ENCODE measurements at regions not wholly inside any gene's neighbourhood (a gene's known extent, or its start where the extent isn't known, plus 50 kb on each side); places are given as distances from the start of the nearest gene placed in this dataset.

DNA sequence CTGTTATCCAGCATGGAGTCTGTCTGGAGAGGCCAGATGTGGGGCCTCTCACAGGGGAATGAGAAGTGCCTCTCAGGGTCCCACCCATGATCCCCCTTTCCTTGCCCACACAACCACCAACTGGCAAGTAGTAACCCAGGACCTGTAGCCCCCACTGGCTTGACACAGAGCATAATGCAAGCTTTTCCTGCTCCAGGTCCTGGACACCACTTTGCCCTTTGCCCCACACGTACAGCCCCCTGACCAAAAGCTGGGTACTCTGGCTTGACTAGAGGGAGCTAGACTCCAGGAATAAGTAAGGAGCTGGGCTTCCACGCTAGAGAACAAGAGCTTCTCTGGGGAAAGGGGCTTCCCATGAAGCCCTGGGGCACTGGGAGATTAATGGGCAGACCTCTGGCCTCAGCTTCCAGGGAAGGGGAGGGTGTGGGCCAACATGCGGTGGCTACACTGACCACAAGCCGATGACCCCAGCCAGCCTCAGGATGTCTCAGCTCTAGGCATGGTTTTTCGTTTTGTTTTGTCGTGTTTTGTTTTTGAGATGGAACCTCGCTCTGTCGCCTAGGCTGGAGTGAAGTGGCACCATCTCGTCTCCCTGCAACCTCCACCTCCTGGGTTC, 109.5 kb downstream of the C9orf50 start:
- Histone ChIP-seq H3K27ac (ENCODE audit: low read length) (no peak overlapping the region), H3K36me3 (ENCODE audit: control insufficient read depth, insufficient read depth, low read length) (no peaks in the 10 kb centered on the region), H3K27me3 (ENCODE audit: control insufficient read depth, insufficient read depth, low read length) (no peaks in the 10 kb centered on the region), H3K9me3 (ENCODE audit: control insufficient read depth, insufficient read depth, low read length) (peaks cover 22% of the 10 kb centered on the region), H3K4me1 (ENCODE audit: control insufficient read depth, insufficient read depth, low read length) (no peaks in the 10 kb centered on the region), H3K4me3 (ENCODE audit: low read length) (no peak overlapping the region)
- Mint-ChIP-seq H3K36me3 (no peaks in the 10 kb centered on the region), H3K27me3 (ENCODE audit: low read depth in 2 of 2) (peaks cover 0 to 5% of the 10 kb centered on the region in 2 donors), H3K4me1 (no peaks in the 10 kb centered on the region), H3K9me3 (peaks cover 3 to 7% of the 10 kb centered on the region in 2 donors), H3K27ac (no peak overlapping the region), H3K4me3 (no peak overlapping the region)
- intact Hi-C loops (cut with micrococcal nuclease) = no loop called here
- TF ChIP-seq, protein P1, sequence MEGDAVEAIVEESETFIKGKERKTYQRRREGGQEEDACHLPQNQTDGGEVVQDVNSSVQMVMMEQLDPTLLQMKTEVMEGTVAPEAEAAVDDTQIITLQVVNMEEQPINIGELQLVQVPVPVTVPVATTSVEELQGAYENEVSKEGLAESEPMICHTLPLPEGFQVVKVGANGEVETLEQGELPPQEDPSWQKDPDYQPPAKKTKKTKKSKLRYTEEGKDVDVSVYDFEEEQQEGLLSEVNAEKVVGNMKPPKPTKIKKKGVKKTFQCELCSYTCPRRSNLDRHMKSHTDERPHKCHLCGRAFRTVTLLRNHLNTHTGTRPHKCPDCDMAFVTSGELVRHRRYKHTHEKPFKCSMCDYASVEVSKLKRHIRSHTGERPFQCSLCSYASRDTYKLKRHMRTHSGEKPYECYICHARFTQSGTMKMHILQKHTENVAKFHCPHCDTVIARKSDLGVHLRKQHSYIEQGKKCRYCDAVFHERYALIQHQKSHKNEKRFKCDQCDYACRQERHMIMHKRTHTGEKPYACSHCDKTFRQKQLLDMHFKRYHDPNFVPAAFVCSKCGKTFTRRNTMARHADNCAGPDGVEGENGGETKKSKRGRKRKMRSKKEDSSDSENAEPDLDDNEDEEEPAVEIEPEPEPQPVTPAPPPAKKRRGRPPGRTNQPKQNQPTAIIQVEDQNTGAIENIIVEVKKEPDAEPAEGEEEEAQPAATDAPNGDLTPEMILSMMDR (IDR thresholded peaks at IDR 0.05) = no peak
- 90% methylated on average over 9 of the region's 9 CpGs for WGBS (ENCODE audit: insufficient coverage)
- DNase-seq (no peak), ATAC-seq (no peak)

DNA sequence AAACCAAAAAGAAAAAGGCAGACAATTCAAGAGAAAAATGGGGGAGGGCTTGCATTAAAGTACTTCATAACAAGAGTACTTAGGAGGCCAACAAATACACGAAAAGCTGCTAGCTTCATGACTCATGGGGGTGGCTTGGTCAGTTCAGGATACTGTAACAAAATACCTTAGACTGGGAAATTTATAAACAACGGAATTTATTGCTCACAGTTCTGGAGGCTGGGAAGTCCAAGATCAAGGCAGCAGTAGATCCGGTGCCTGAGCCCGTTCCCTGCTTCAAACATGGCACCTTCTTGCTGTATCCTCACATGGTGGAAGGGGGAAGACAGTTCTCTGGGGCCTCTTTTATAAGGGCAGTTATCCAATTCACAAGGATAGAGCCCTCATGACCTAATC, 111.4 kb downstream of the C9orf50 start:
- Histone ChIP-seq H3K27ac (ENCODE audit: low read length) (no peak overlapping the region), H3K4me3 (ENCODE audit: low read length) (no peak overlapping the region), H3K4me1 (ENCODE audit: control insufficient read depth, insufficient read depth, low read length) (no peaks in the 10 kb centered on the region), H3K9me3 (ENCODE audit: control insufficient read depth, insufficient read depth, low read length) (peaks cover 17% of the 10 kb centered on the region), H3K27me3 (ENCODE audit: control insufficient read depth, insufficient read depth, low read length) (no peaks in the 10 kb centered on the region), H3K36me3 (ENCODE audit: control insufficient read depth, insufficient read depth, low read length) (no peaks in the 10 kb centered on the region)
- ATAC-seq = no peak
- TF ChIP-seq, protein P1 (IDR thresholded peaks at IDR 0.05) = no peak
- 94% methylated on average over 4 of the region's 4 CpGs for WGBS (ENCODE audit: insufficient coverage)
- no peaks in the 10 kb centered on the region for H3K36me3 Mint-ChIP-seq
- no peak overlapping the region for H3K27ac Mint-ChIP-seq
- H3K27me3 Mint-ChIP-seq (ENCODE audit: low read depth in 2 of 2) = peaks cover 0 to 5% of the 10 kb centered on the region in 2 donors
- no peaks in the 10 kb centered on the region for H3K4me1 Mint-ChIP-seq
- no peak for DNase-seq
- intact Hi-C loops (cut with micrococcal nuclease) = no loop called here
- peaks cover 3 to 7% of the 10 kb centered on the region in 2 donors for H3K9me3 Mint-ChIP-seq
- no peak overlapping the region for H3K4me3 Mint-ChIP-seq

DNA sequence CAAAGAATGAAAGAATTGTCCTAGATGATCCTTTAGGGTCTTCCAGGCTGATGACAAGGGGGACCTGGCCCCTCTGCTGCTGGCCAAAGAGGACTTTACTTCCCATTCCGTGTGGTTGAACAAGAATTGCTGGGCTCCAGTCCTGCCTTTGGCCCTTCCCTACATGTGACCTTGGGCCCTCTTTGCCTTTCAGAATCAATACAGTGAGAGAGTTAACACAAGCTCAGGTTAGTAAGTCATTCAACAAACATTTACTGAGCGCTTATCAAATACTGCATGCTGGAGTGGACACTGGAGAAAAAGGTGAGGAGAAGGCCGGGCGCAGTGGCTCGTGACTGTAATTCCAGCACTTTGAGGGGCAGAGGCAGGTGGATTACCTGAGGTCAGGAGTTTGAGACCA, 113.1 kb downstream of the C9orf50 start:
- no peaks in the 10 kb centered on the region for H3K4me1 Mint-ChIP-seq
- Histone ChIP-seq H3K27ac (ENCODE audit: low read length) (no peak overlapping the region), H3K27me3 (ENCODE audit: control insufficient read depth, insufficient read depth, low read length) (no peaks in the 10 kb centered on the region), H3K4me3 (ENCODE audit: low read length) (no peak overlapping the region), H3K36me3 (ENCODE audit: control insufficient read depth, insufficient read depth, low read length) (no peaks in the 10 kb centered on the region), H3K4me1 (ENCODE audit: control insufficient read depth, insufficient read depth, low read length) (no peaks in the 10 kb centered on the region), H3K9me3 (ENCODE audit: control insufficient read depth, insufficient read depth, low read length) (peaks cover 2% of the 10 kb centered on the region)
- H3K27ac Mint-ChIP-seq = no peak overlapping the region
- 95% methylated on average over 5 of the region's 5 CpGs for WGBS (ENCODE audit: insufficient coverage)
- TF ChIP-seq, protein P1 (IDR thresholded peaks at IDR 0.05) = no peak
- no peaks in the 10 kb centered on the region for H3K9me3 Mint-ChIP-seq
- DNase-seq = no peak
- H3K36me3 Mint-ChIP-seq = no peaks in the 10 kb centered on the region
- peaks cover 0 to 5% of the 10 kb centered on the region in 2 donors for H3K27me3 Mint-ChIP-seq (ENCODE audit: low read depth in 2 of 2)
- no peak overlapping the region for H3K4me3 Mint-ChIP-seq
- intact Hi-C loops (cut with micrococcal nuclease) = no loop called here
- no peak for ATAC-seq

DNA sequence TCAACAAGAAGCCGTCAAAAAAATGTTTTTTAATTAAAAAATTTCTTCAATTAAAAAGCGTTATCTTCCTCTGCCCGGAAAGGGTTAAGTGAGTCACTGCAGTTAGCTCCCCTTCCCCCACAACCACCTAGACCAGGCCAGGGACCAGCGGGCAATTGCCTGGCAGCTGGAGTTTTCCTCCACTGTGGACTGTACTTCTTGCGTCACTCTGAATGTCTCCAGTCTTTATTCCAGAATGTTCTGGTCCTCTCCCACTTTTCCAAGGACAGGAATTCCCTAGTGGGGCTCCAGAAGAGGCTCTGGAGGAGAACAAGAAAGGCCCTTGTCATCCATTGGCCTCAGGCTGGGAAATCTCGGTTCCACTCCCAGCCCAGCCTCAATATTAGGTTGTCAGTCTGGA, 114.0 kb downstream of the C9orf50 start:
- H3K27me3 ChIP-seq (ENCODE audit: control insufficient read depth, insufficient read depth, low read length) = no peaks in the 10 kb centered on the region
- H3K4me1 ChIP-seq (ENCODE audit: control insufficient read depth, insufficient read depth, low read length) = no peaks in the 10 kb centered on the region
- Mint-ChIP-seq H3K27ac (no peak overlapping the region), H3K9me3 (no peaks in the 10 kb centered on the region), H3K4me1 (no peaks in the 10 kb centered on the region), H3K36me3 (no peaks in the 10 kb centered on the region), H3K4me3 (no peak overlapping the region), H3K27me3 (ENCODE audit: low read depth in 2 of 2) (peaks cover 0 to 5% of the 10 kb centered on the region in 2 donors)
- H3K4me3 ChIP-seq (ENCODE audit: low read length) = no peak overlapping the region
- TF ChIP-seq, protein P1 (IDR thresholded peaks at IDR 0.05) = no peak
- DNase-seq = no peak
- no peak for ATAC-seq
- H3K9me3 ChIP-seq (ENCODE audit: control insufficient read depth, insufficient read depth, low read length) = no peaks in the 10 kb centered on the region
- intact Hi-C loops (cut with micrococcal nuclease) = no loop called here
- no peak overlapping the region for H3K27ac ChIP-seq (ENCODE audit: low read length)
- WGBS (ENCODE audit: insufficient coverage) = 90% methylated on average over 6 of the region's 6 CpGs
- H3K36me3 ChIP-seq (ENCODE audit: control insufficient read depth, insufficient read depth, low read length) = no peaks in the 10 kb centered on the region

All from natural killer cell (primary cell).